ENCODE measurements at regions not wholly inside any gene's neighbourhood (a gene's known extent, or its start where the extent isn't known, plus 50 kb on each side); places are given as distances from the start of the nearest gene placed in this dataset.
"Not testable (repeated sequence)": the region's sequence is repeated elsewhere in the genome, so short reads cannot be mapped to it uniquely, and the experiment has no call there.

GRCh38 chr7:12494687-12495024 is 75.9 kb upstream of the SCIN start:
- H3K4me3 Mint-ChIP-seq, result no peak overlapping the region
- DNase-seq, result no peak
- ATAC-seq, result no peak
- no peaks in the 10 kb centered on the region for H3K4me1 Mint-ChIP-seq
- no peak overlapping the region for H3K27ac Mint-ChIP-seq
- no peaks in the 10 kb centered on the region for H3K9me3 Mint-ChIP-seq
- peaks cover 16% of the 10 kb centered on the region for H3K27me3 Mint-ChIP-seq

GRCh38 chr7:12496901-12497674 is 73.4 kb upstream of the SCIN start:
- H3K27me3 Mint-ChIP-seq, ATAC-seq, H3K4me1 Mint-ChIP-seq, DNase-seq, H3K9me3 Mint-ChIP-seq: not testable (repeated sequence)
- Mint-ChIP-seq H3K4me3 (peak overlapping the region in 1 of 2 donors; percentile 87), H3K27ac (peak overlapping the region in 1 of 2 donors; percentile 93)

- no peak for ATAC-seq
- no peaks in the 10 kb centered on the region for H3K9me3 Mint-ChIP-seq
- H3K27ac Mint-ChIP-seq, result no peak overlapping the region
- no peaks in the 10 kb centered on the region for H3K4me1 Mint-ChIP-seq
- no peaks in the 10 kb centered on the region for H3K27me3 Mint-ChIP-seq
- DNase-seq, result no peak
- no peak overlapping the region for H3K4me3 Mint-ChIP-seq
Observed at GRCh38 chr7:12504149-12504548, 66.4 kb upstream of the SCIN start.

- no peaks in the 10 kb centered on the region for H3K4me1 Mint-ChIP-seq
- no peak for DNase-seq
- H3K27me3 Mint-ChIP-seq, result peaks cover 14% of the 10 kb centered on the region
- no peak for ATAC-seq
- H3K27ac Mint-ChIP-seq, result no peak overlapping the region
- H3K4me3 Mint-ChIP-seq, result no peak overlapping the region
- no peaks in the 10 kb centered on the region for H3K9me3 Mint-ChIP-seq
Observed at GRCh38 chr7:12508005-12508404, 62.5 kb upstream of the SCIN start.

GRCh38 chr7:12508554-12508953 is 62.0 kb upstream of the SCIN start:
- DNase-seq (no peak), ATAC-seq (no peak)
- no peak overlapping the region for H3K4me3 Mint-ChIP-seq
- H3K9me3 Mint-ChIP-seq, result no peaks in the 10 kb centered on the region
- H3K27me3 Mint-ChIP-seq, result peaks cover 19% of the 10 kb centered on the region
- no peak overlapping the region for H3K27ac Mint-ChIP-seq
- no peaks in the 10 kb centered on the region for H3K4me1 Mint-ChIP-seq

DNA sequence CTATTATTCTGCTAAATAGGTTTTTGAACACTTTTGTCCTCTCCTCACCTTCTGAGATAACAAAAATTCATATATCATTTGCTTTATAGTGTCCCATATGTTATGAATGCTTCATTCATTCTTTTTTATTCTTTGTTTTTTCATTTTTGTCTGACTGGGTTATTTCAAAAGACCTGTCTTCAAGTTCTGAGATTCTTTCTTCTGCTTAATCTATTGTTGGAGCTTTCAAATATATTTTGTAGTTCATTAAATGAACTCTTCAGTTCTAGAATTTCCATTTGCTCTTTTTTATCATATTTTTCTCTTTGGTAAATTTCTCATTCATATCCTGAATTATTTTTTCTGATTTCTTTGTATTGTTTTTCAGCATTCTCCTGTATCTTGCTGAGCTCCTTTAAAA is 53.1 kb upstream of the SCIN start:
- no peak overlapping the region for H3K4me3 Mint-ChIP-seq
- ATAC-seq (no peak), DNase-seq (no peak)
- peaks cover 15 to 23% of the 10 kb centered on the region in 2 donors for H3K9me3 Mint-ChIP-seq
- no peaks in the 10 kb centered on the region for H3K4me1 Mint-ChIP-seq
- peaks cover 39% of the 10 kb centered on the region for H3K27me3 Mint-ChIP-seq
- no peak overlapping the region for H3K27ac Mint-ChIP-seq

- H3K9me3 Mint-ChIP-seq, result peaks cover 15 to 23% of the 10 kb centered on the region in 2 donors
- no peak overlapping the region for H3K27ac Mint-ChIP-seq
- ATAC-seq, result peak; percentile 50
- no peak for DNase-seq
- H3K27me3 Mint-ChIP-seq, result peaks cover 41% of the 10 kb centered on the region
- no peak overlapping the region for H3K4me3 Mint-ChIP-seq
- no peaks in the 10 kb centered on the region for H3K4me1 Mint-ChIP-seq
Observed at GRCh38 chr7:12518920-12519681, 51.4 kb upstream of the SCIN start.

DNA sequence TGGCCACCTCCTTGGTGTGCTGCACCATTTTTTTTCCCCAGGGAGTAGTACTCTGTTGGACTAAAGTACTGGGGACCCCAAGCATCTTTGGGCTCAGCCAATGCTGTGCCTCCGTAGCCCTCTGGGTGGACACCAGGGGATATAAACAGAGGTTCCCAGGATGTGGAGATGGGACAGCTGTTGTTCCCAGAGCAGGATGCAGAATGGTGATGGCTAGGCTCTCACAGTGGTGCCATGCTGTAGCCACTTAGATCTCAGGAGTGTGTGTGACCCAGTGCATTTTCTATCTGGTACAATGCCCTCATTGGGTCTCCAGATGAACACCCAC is 50.9 kb upstream of the SCIN start:
- H3K4me1 Mint-ChIP-seq, result no peaks in the 10 kb centered on the region
- ATAC-seq (no peak), DNase-seq (no peak)
- H3K4me3 Mint-ChIP-seq, result no peak overlapping the region
- peaks cover 15 to 23% of the 10 kb centered on the region in 2 donors for H3K9me3 Mint-ChIP-seq
- H3K27me3 Mint-ChIP-seq, result peaks cover 41% of the 10 kb centered on the region
- H3K27ac Mint-ChIP-seq, result no peak overlapping the region

Measured in stimulated activated naive CD8-positive, alpha-beta T cell treated with anti-CD3 and anti-CD28 coated beads, Interleukin-15, amount 100 ng/mL, for 72 hours (primary cell).